Ecto neural progenitor cell (in vitro differentiated cells): ENCODE measurements at regions not wholly inside any gene's neighbourhood (a gene's known extent, or its start where the extent isn't known, plus 50 kb on each side); places are given as distances from the start of the nearest gene placed in this dataset.
"Not testable (repeated sequence)": the region's sequence is repeated elsewhere in the genome, so short reads cannot be mapped to it uniquely, and the experiment has no call there.

ENCODE experiments used
- DNase-seq: peaks from one replicate; pipeline ENCODE4 v3.0.0-alpha.2; 2018; ENCODE audit warnings: low spot score

- DNase-seq = no peak
These were observed 258.2 kb upstream of the POM121L12 start for GRCh38 chr7:52777051-52777822.

- DNase-seq = no peak
These were observed 259.6 kb upstream of the POM121L12 start for GRCh38 chr7:52775876-52776275.

- no peak for DNase-seq
These were observed 264.3 kb upstream of the POM121L12 start for GRCh38 chr7:52771177-52771576.

- DNase-seq = no peak
These were observed 270.8 kb upstream of the POM121L12 start for GRCh38 chr7:52764492-52765169.

- no peak for DNase-seq
These were observed 277.1 kb upstream of the POM121L12 start for GRCh38 chr7:52758356-52758755.

GRCh38 chr7:52753855-52754254, 281.6 kb upstream of the POM121L12 start:
- no peak for DNase-seq

- no peak for DNase-seq
These were observed 282.5 kb upstream of the POM121L12 start for GRCh38 chr7:52752891-52753290.

- DNase-seq = no peak
These were observed 285.6 kb upstream of the POM121L12 start for GRCh38 chr7:52749880-52750279.

GRCh38 chr7:52747817-52748216, 287.6 kb upstream of the POM121L12 start:
- no peak for DNase-seq

- no peak for DNase-seq
These were observed 293.7 kb upstream of the POM121L12 start for GRCh38 chr7:52741670-52742290.

GRCh38 chr7:52735656-52736055, 299.8 kb upstream of the POM121L12 start:
- DNase-seq = no peak

- not testable (repeated sequence) for DNase-seq
These were observed 306.8 kb upstream of the POM121L12 start for GRCh38 chr7:52728683-52729082.

GRCh38 chr7:52727632-52728031, 307.8 kb upstream of the POM121L12 start:
- no peak for DNase-seq

- DNase-seq = no peak
These were observed 308.4 kb upstream of the POM121L12 start for GRCh38 chr7:52726986-52727385.

GRCh38 chr7:52726493-52726892, 308.9 kb upstream of the POM121L12 start:
- no peak for DNase-seq

- no peak for DNase-seq
These were observed 311.8 kb upstream of the POM121L12 start for GRCh38 chr7:52723606-52724005.

- no peak for DNase-seq
These were observed 314.6 kb upstream of the POM121L12 start for GRCh38 chr7:52720856-52721255.

- DNase-seq = no peak
These were observed 315.8 kb upstream of the POM121L12 start for GRCh38 chr7:52719677-52720076.

GRCh38 chr7:52715701-52716100, 319.7 kb upstream of the POM121L12 start:
- no peak for DNase-seq

- no peak for DNase-seq
These were observed 322.5 kb upstream of the POM121L12 start for GRCh38 chr7:52712938-52713337.

GRCh38 chr7:52711951-52712350, 323.5 kb upstream of the POM121L12 start:
- DNase-seq = no peak

- no peak for DNase-seq
These were observed 326.6 kb upstream of the POM121L12 start for GRCh38 chr7:52708846-52709245.

- DNase-seq = no peak
These were observed 329.7 kb upstream of the POM121L12 start for GRCh38 chr7:52705768-52706167.
